Transverse colon (tissue), 4 donors: ENCODE measurements at regions not wholly inside any gene's neighbourhood (a gene's known extent, or its start where the extent isn't known, plus 50 kb on each side); places are given as distances from the start of the nearest gene placed in this dataset.

Source experiments
- DNase-seq: peaks from one replicate; pipeline ENCODE4 v3.0.0-alpha.2; 2019
- H3K27ac ChIP-seq, 4 donors: fragments of 200-600 bp; sonication (generic); 2 replicates each; pipeline ENCODE4 v1.5.1; 2016 to 2018; ENCODE audit warnings: inconsistent platforms in 4 of 4
- H3K27me3 ChIP-seq: fragments of 200-600 bp; sonication (generic); 2 replicates; pipeline ENCODE4 v1.5.1; 2017; ENCODE audit warnings: inconsistent platforms
- H3K36me3 ChIP-seq, 4 donors: fragments of 200-600 bp; sonication (generic); 2 replicates each; pipeline ENCODE4 v1.5.1; 2017 to 2019; ENCODE audit warnings: inconsistent platforms in 4 of 4
- H3K4me1 ChIP-seq, 4 donors: fragments of 200-600 bp; sonication (generic); 2 replicates each; pipeline ENCODE4 v1.5.1; 2017 to 2020; ENCODE audit warnings: inconsistent platforms in 4 of 4
- H3K4me3 ChIP-seq, 4 donors: fragments of 200-600 bp; sonication (generic); 1 replicate in 1 of 4; 2 replicates in 3 of 4; pipeline versions ENCODE4 v1.5.1 to v1.6.1; 2017 to 2019; ENCODE audit warnings: inconsistent platforms in 4 of 4
- H3K9me3 ChIP-seq, 2 donors: fragments of 200-600 bp; sonication (generic); 2 replicates each; pipeline ENCODE4 v1.5.1; 2017 to 2019; ENCODE audit warnings: inconsistent platforms in 2 of 2
- EP300 ChIP-seq: sonication (generic); formaldehyde crosslinking; IDR thresholded peaks from one replicate; pipeline ENCODE4 v1.6.1; 2017; ENCODE audit warnings: antibody characterized with exemption, low read depth
- POLR2A ChIP-seq: fragments of 450-650 bp; IDR thresholded peaks from one replicate; pipeline ENCODE4 v1.6.1; 2016; ENCODE audit warnings: antibody characterized with exemption, mild to moderate bottlenecking, moderate library complexity
- POLR2AphosphoS5 ChIP-seq, 3 donors: sonication (generic); formaldehyde crosslinking; IDR thresholded peaks; one replicate each; pipeline ENCODE4 v1.6.1; 2016; ENCODE audit warnings: antibody characterized with exemption in 3 of 3
- WGBS, 2 donors: methylation state at CpG; one replicate each; pipeline ENCODE4 v1.1.5; 2018; ENCODE audit warnings: low coverage in 1 of 2; 5-methylcytosine and 5-hydroxymethylcytosine counted together
- in situ Hi-C, 4 donors: fragments of 200-750 bp; cut with MboI; loops; one replicate each; pipeline versions ENCODE4 v1.15.0 to v1.15.1; 2017; ENCODE audit warnings: low sequenced_read_pairs in 3 of 4, low pct_ligation_motif_present in 1 of 4, low pct_unique_long_range_greater_than_20kb in 1 of 4
- intact Hi-C: fragments of 100-400 bp; cut with DNase I; formaldehyde crosslinking; loops from one replicate; pipeline ENCODE4 v1.15.1; 2023; ENCODE audit warnings: low total_unique reads
- TF ChIP-seq, protein P1 (sequence below), 5 experiments: fragments of 200-600 bp in 3 of 5; fragments of 450-650 bp in 2 of 5; sonication (generic) in 3 of 5; IDR thresholded peaks; 1 replicate in 2 of 5; 2 replicates in 3 of 5; pipeline ENCODE4 v1.5.1; 2016 to 2017; ENCODE audit warnings: antibody characterized with exemption in 5 of 5, inconsistent platforms in 3 of 5, mild to moderate bottlenecking in 2 of 5, moderate library complexity in 1 of 5

DNA sequence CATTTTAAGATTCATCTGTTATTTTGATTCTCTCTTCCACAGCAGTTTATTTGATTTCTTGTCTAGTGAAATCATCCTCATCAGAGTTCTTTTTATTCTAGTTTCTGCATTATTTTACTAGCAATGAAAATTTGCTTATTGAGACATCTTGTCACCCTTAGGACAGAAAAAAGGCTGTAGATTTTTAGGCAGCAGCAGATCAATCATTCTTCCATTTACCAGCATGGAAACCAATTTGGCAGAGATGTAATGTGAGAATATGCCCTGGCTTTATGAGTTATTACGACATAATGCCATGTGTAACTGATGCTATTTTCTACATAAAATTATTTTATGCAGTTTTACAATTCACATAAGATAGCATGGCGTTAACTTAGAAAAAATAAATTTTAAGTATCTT lies 688.6 kb upstream of the SLC10A2 start:
- H3K4me3 ChIP-seq: no peak overlapping the region
- H3K4me1 ChIP-seq: no peaks in the 10 kb centered on the region
- no peak for DNase-seq
- no peaks in the 10 kb centered on the region for H3K27me3 ChIP-seq
- TF ChIP-seq, protein P1, sequence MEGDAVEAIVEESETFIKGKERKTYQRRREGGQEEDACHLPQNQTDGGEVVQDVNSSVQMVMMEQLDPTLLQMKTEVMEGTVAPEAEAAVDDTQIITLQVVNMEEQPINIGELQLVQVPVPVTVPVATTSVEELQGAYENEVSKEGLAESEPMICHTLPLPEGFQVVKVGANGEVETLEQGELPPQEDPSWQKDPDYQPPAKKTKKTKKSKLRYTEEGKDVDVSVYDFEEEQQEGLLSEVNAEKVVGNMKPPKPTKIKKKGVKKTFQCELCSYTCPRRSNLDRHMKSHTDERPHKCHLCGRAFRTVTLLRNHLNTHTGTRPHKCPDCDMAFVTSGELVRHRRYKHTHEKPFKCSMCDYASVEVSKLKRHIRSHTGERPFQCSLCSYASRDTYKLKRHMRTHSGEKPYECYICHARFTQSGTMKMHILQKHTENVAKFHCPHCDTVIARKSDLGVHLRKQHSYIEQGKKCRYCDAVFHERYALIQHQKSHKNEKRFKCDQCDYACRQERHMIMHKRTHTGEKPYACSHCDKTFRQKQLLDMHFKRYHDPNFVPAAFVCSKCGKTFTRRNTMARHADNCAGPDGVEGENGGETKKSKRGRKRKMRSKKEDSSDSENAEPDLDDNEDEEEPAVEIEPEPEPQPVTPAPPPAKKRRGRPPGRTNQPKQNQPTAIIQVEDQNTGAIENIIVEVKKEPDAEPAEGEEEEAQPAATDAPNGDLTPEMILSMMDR (IDR thresholded peaks at IDR 0.05): no peak
- no peak for TF ChIP-seq POLR2AphosphoS5 (IDR thresholded peaks at IDR 0.05)
- TF ChIP-seq POLR2A: no peak
- no peaks in the 10 kb centered on the region for H3K9me3 ChIP-seq
- no peak overlapping the region for H3K27ac ChIP-seq
- no peaks in the 10 kb centered on the region for H3K36me3 ChIP-seq
- in situ Hi-C loops (no loop called here), intact Hi-C loops (loop anchor here (10.0 kb wide), 1 partner anchor 1560 kb away; no protein-coding TSS in a partner anchor)
- WGBS, 2 donors: 59 to 68% methylated on average over 2 of the region's 2 CpGs

DNA sequence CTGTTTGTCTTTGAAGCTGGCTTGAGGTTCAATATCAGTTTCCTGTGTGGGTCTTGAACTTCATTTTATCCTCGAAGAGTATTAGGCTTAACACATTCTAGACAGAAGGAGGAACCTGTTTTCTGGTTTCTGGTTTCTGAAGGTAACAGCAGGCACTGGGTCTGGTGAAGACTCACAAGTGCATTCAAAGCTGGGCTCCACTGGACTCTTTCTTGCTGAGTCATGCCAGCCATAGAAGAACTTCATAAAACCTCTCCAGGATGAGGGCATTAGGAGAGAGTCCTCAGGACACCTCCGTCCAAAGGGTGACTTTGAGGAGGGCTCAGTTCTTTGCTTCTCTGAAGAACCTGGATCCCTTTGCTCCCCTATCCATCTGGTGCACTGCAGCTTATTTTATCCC lies 668.6 kb upstream of the SLC10A2 start:
- no peak for TF ChIP-seq POLR2A
- no peak for TF ChIP-seq POLR2AphosphoS5 (IDR thresholded peaks at IDR 0.05)
- TF ChIP-seq, protein P1 (IDR thresholded peaks at IDR 0.05): no peak
- TF ChIP-seq EP300: no peak
- 63 to 75% methylated on average over 2 of the region's 2 CpGs for WGBS, 2 donors
- Histone ChIP-seq H3K4me1 (no peaks in the 10 kb centered on the region), H3K36me3 (no peaks in the 10 kb centered on the region), H3K27me3 (no peaks in the 10 kb centered on the region), H3K4me3 (no peak overlapping the region), H3K27ac (no peak overlapping the region), H3K9me3 (no peaks in the 10 kb centered on the region)
- in situ Hi-C loops: no loop called here
- intact Hi-C loops: no loop called here
- no peak for DNase-seq

DNA sequence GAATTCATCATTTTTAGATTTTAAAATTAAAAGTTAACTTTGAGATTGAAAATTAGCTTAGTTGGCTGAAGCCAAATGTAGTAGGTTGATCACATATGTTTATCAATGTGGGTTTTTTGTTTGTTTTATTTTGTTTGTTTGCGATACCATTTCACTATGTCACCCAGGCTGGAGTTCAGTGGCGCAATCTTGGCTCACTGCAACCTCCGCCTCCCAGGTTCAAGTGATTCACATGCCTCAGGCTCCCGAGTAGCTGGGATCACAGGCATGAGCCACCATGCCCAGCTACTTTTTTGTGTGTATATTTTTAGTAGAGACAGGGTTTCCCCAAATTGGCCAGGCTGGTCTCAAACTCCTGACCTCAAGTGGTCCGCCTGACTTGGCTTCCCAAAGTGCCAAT lies 665.7 kb upstream of the SLC10A2 start:
- H3K9me3 ChIP-seq: no peaks in the 10 kb centered on the region
- H3K4me3 ChIP-seq: no peak overlapping the region
- H3K27ac ChIP-seq: no peak overlapping the region
- TF ChIP-seq EP300: no peak
- TF ChIP-seq, protein P1 (IDR thresholded peaks at IDR 0.05): no peak
- no peak for TF ChIP-seq POLR2A
- H3K36me3 ChIP-seq: no peaks in the 10 kb centered on the region
- no peaks in the 10 kb centered on the region for H3K27me3 ChIP-seq
- 86 to 90% methylated on average over 3 to 5 of the region's 5 CpGs for WGBS, 2 donors
- H3K4me1 ChIP-seq: no peaks in the 10 kb centered on the region
- in situ Hi-C loops (no loop called here), intact Hi-C loops (no loop called here)
- no peak for DNase-seq

DNA sequence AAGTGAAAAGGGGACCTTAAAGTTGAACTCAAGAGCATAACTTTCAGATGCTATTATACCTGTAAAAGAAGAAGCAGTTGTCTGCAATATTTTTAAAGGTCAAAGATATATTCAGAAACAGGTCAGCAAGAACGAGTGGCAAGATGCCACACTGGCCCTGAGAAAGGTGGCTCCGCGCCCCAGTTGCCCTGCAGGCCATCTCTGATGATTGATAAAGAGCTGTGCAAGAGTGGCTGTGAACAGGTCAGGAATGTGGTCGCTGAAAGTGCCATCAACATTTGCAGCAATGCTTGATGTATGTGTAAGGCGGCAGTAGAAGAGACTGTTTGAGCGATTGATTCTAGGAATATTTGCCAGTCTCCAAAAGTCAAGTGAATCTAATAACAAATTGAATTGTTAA lies 664.2 kb upstream of the SLC10A2 start:
- WGBS, 2 donors: 73 to 75% methylated on average over 4 to 6 of the region's 6 CpGs
- intact Hi-C loops: no loop called here
- no peak overlapping the region for H3K4me3 ChIP-seq
- no peaks in the 10 kb centered on the region for H3K9me3 ChIP-seq
- H3K27ac ChIP-seq: no peak overlapping the region
- no peaks in the 10 kb centered on the region for H3K36me3 ChIP-seq
- TF ChIP-seq EP300: no peak
- DNase-seq: no peak
- in situ Hi-C loops: no loop called here
- H3K27me3 ChIP-seq: no peaks in the 10 kb centered on the region
- no peaks in the 10 kb centered on the region for H3K4me1 ChIP-seq

DNA sequence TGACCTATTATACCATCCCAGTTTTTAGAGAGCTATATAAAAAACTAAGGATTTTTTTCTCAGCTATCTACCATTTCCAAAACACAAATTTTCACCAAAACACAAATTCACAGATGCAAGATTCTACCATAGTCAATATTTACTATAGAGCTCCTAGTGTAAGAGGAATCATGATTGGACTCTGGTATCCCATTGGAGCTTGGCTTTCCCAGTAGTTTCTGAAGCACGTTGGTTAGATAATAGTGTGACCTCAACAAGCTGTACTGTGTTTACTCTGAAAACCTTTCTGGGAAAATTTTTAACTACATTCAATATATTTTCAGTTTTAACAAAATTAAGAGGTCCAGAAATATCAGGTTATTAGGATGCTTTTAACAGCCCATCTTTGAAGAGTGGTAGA lies 660.6 kb upstream of the SLC10A2 start:
- H3K27me3 ChIP-seq: no peaks in the 10 kb centered on the region
- H3K4me3 ChIP-seq: no peak overlapping the region
- H3K4me1 ChIP-seq: no peaks in the 10 kb centered on the region
- intact Hi-C loops: no loop called here
- H3K36me3 ChIP-seq: no peaks in the 10 kb centered on the region
- DNase-seq: no peak
- no peaks in the 10 kb centered on the region for H3K9me3 ChIP-seq
- TF ChIP-seq POLR2AphosphoS5 (IDR thresholded peaks at IDR 0.05) (no peak), EP300 (no peak), POLR2A (no peak)
- TF ChIP-seq, protein P1 (IDR thresholded peaks at IDR 0.05): no peak
- H3K27ac ChIP-seq: no peak overlapping the region
- in situ Hi-C loops: no loop called here
- WGBS, 2 donors: 57 to 60% methylated on average over 1 of the region's 1 CpG
